Cardiac muscle cell (in vitro differentiated cells and primary cell): ENCODE measurements at regions not wholly inside any gene's neighbourhood (a gene's known extent, or its start where the extent isn't known, plus 50 kb on each side); places are given as distances from the start of the nearest gene placed in this dataset.

Experiments
- DNase-seq, 2 donors: peaks; one replicate each; pipeline versions ENCODE4 v3.0.0 to v3.0.0-alpha.2; 2010 to 2017; ENCODE audit warnings: low read depth in 1 of 2, low spot score in 1 of 2
- H3K27ac ChIP-seq: fragments of 200-600 bp; sonication (generic); 2 replicates; pipeline ENCODE4 v1.5.1; 2016
- H3K27me3 ChIP-seq: fragments of 200-600 bp; sonication (generic); 2 replicates; pipeline ENCODE4 v1.6.0; 2016; ENCODE audit warnings: control low read depth
- H3K36me3 ChIP-seq: fragments of 200-600 bp; sonication (generic); 2 replicates; pipeline ENCODE4 v1.5.1; 2016; ENCODE audit warnings: control low read depth
- H3K4me1 ChIP-seq: fragments of 200-600 bp; sonication (generic); 2 replicates; pipeline ENCODE4 v1.8.1; 2017; ENCODE audit warnings: low read depth, mild to moderate bottlenecking, mixed run types
- H3K4me3 ChIP-seq: fragments of 200-600 bp; sonication (generic); 2 replicates; pipeline ENCODE4 v1.5.1; 2016; ENCODE audit warnings: mild to moderate bottlenecking
- H3K9me3 ChIP-seq: fragments of 200-600 bp; sonication (generic); 2 replicates; pipeline ENCODE4 v1.5.1; 2017; ENCODE audit warnings: low read depth, mild to moderate bottlenecking, control low read depth
- TF ChIP-seq, protein P1 (sequence below): IDR thresholded peaks from 2 replicates; pipeline ENCODE4 v1.5.1; 2012; ENCODE audit warnings: low read depth, mild to moderate bottlenecking, low read length

GRCh38 chr11:112794331-112794846, 166.8 kb upstream of the NCAM1 start:
- Histone ChIP-seq H3K27ac (no peak overlapping the region), H3K4me1 (peaks cover 10% of the 10 kb centered on the region), H3K4me3 (no peak overlapping the region), H3K36me3 (no peaks in the 10 kb centered on the region), H3K27me3 (no peaks in the 10 kb centered on the region), H3K9me3 (no peaks in the 10 kb centered on the region)
- TF ChIP-seq, protein P1, sequence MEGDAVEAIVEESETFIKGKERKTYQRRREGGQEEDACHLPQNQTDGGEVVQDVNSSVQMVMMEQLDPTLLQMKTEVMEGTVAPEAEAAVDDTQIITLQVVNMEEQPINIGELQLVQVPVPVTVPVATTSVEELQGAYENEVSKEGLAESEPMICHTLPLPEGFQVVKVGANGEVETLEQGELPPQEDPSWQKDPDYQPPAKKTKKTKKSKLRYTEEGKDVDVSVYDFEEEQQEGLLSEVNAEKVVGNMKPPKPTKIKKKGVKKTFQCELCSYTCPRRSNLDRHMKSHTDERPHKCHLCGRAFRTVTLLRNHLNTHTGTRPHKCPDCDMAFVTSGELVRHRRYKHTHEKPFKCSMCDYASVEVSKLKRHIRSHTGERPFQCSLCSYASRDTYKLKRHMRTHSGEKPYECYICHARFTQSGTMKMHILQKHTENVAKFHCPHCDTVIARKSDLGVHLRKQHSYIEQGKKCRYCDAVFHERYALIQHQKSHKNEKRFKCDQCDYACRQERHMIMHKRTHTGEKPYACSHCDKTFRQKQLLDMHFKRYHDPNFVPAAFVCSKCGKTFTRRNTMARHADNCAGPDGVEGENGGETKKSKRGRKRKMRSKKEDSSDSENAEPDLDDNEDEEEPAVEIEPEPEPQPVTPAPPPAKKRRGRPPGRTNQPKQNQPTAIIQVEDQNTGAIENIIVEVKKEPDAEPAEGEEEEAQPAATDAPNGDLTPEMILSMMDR = no peak
- DNase-seq = no peak

- Histone ChIP-seq H3K27ac (no peak overlapping the region), H3K9me3 (no peaks in the 10 kb centered on the region), H3K36me3 (no peaks in the 10 kb centered on the region), H3K27me3 (no peaks in the 10 kb centered on the region), H3K4me3 (no peak overlapping the region), H3K4me1 (peaks cover 10% of the 10 kb centered on the region)
- peak in 1 of 2 donors; percentile 77 for DNase-seq
- TF ChIP-seq, protein P1 = peak; percentile 88
Measured at GRCh38 chr11:112795142-112795815, 165.9 kb upstream of the NCAM1 start.

- no peak overlapping the region for H3K4me3 ChIP-seq
- peaks cover 10% of the 10 kb centered on the region for H3K4me1 ChIP-seq
- no peak for DNase-seq
- peak overlapping the region; percentile 55 for H3K27ac ChIP-seq
- no peaks in the 10 kb centered on the region for H3K27me3 ChIP-seq
- H3K9me3 ChIP-seq = no peaks in the 10 kb centered on the region
- H3K36me3 ChIP-seq = no peaks in the 10 kb centered on the region
- TF ChIP-seq, protein P1 = no peak
Measured at GRCh38 chr11:112795911-112796649, 165.1 kb upstream of the NCAM1 start.

DNA sequence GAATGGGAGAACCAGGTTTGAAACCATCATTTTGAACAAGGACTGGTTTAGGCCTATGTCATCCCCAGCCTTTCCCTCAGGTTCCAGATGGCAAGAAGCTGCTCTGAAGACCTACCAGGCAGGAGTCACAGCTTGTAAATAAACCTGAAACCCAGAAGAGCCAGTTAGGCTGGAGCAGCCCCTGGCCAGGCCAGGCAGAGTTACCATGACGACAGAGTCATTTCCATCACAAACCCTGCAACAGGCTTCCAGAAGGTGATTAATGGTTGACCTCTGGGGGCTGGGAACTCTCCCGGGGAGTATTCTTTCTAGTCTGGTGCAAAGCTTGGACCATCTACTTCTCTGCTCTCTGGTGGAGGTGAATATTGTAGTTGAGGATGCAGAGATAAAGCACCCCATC, 164.1 kb upstream of the NCAM1 start:
- Histone ChIP-seq H3K4me3 (no peak overlapping the region), H3K36me3 (no peaks in the 10 kb centered on the region), H3K9me3 (no peaks in the 10 kb centered on the region), H3K4me1 (peaks cover 10% of the 10 kb centered on the region), H3K27ac (no peak overlapping the region), H3K27me3 (no peaks in the 10 kb centered on the region)
- DNase-seq = no peak
- TF ChIP-seq, protein P1 = no peak

GRCh38 chr11:112797648-112798293, 163.4 kb upstream of the NCAM1 start:
- DNase-seq = peak in 1 of 2 donors; percentile 69
- Histone ChIP-seq H3K9me3 (no peaks in the 10 kb centered on the region), H3K36me3 (no peaks in the 10 kb centered on the region), H3K27me3 (no peaks in the 10 kb centered on the region), H3K4me3 (no peak overlapping the region), H3K4me1 (peaks cover 10% of the 10 kb centered on the region), H3K27ac (no peak overlapping the region)
- TF ChIP-seq, protein P1 = peak; percentile 78
